Jurkat, Clone E6-1 (cell line): ENCODE measurements at regions not wholly inside any gene's neighbourhood (a gene's known extent, or its start where the extent isn't known, plus 50 kb on each side); places are given as distances from the start of the nearest gene placed in this dataset.
A peak's percentile ranks its signal among the peaks of the same experiment; 100 is the strongest.
"Not testable (repeated sequence)": the region's sequence is repeated elsewhere in the genome, so short reads cannot be mapped to it uniquely, and the experiment has no call there.

Experiments used
- DNase-seq: peaks from one replicate; pipeline ENCODE4 v3.0.0-alpha.2; 2011; ENCODE audit warnings: low read depth, low spot score
- H3K4me3 ChIP-seq: 2 replicates; pipeline ENCODE4 v1.5.1; 2011; ENCODE audit warnings: mild to moderate bottlenecking, low read length, control low read depth, moderate library complexity

DNA sequence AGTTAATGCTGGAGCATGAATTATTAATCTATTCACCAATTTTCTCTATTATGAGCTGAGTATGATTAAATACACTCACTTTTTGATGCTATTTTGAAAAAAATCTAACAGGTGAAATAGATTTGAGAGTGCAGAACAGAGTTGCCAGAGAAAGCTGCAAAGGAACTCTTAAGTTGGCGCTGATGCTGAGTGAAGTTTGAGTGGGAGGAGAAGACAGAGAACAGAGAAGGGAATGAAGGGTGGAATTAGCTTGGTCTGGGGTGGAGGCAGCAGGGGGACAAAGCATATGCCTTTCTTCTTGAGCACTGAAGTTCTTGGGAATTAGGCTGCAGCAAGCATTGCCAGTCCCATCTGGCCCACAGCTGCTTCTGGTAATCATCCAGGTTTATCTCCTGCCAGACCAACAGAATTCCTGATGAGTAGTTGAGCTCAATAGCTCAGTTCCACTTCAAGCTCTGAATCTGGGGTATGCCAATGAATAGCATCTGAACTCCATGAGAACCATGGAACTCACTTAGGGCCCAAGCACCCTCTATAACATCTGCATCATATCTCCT, 290.1 kb downstream of the HINT1 start:
- no peak overlapping the region for H3K4me3 ChIP-seq
- DNase-seq = no peak

DNA sequence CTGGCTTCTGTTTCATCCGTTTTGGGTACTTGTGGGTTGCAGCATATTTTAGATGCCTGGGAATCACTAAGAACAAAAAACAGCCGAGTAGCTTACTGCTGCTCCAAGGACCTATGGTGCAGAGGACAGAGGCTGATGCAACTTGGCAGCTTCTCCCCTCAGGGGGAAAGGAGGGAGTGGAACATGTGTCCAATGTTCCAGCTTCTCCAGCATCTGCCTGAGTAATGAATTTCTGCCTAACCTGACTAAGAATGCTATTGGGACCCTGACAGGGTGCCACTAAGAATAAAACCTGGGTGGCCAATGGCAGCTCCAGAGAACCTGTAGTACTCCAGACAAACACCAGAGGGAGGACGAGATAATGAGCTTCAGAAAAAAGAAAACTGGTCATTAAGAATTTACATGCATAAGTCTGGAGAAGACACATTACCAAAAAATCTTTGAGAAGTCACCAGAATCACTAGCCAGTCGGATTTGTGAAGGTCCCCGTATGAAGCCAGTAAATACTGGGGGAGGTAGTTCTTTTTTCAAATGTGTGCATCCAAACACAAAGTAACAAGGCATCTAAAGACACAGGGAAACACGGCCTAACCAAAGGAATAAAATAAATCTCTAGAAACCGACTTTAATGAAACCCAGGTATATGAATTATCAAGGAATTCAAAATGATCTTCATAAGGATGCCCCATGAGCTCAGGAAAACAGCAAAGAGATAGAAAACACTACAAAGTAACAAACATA, 293.5 kb downstream of the HINT1 start:
- H3K4me3 ChIP-seq = no peak overlapping the region
- DNase-seq = peak; percentile 33

DNA sequence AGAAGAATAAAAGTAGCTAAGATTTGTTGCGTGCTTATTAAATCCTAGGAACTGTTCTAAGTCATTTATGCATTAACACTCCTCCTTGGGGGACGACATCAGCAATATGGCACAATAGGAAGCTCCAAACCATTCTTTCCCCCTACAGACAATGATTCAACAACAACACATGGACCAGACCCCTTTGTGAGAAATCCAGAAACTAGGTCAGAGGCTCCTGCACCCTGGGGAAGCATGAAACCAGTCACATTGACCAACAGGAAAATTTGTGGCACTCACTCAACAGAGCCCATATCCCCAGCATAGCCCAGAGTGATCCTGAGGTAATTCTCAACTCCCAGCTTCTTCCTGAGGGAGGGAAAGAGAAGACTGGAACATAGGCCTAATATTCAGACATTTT, 294.4 kb downstream of the HINT1 start:
- no peak overlapping the region for H3K4me3 ChIP-seq

DNA sequence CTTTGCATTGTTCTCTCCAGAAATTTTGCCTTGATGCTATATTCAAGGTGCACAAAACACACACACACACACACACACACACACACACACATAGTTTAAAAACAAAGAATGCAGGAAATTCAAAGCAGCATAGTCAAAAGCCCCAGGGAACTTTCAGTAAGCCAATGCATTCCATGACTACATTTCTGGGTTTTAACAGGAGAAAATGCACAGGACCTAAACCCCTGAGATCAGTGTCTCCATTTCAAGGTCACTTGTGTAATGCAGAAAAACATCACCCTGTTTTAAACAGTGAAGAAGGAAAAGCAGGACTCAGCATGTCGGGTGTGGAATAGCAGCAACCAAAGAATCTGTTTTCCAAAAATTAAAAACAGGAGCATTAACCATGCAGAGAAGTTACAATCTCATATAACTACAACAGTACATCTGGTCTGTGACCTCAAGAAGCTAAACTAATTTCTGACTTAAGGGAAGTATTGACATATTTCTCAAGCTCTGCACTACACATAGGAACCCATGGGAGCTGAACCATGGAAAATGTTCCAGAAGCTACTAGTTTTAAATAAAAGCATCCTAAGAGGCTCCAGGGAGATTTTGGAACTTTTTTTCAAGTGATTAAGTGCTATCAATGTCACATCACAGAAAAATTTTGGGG, 296.7 kb downstream of the HINT1 start:
- DNase-seq = no peak
- H3K4me3 ChIP-seq = no peak overlapping the region

More for the DNA sequence above, 294.4 kb downstream of the HINT1 start:
- no peak for DNase-seq

DNA sequence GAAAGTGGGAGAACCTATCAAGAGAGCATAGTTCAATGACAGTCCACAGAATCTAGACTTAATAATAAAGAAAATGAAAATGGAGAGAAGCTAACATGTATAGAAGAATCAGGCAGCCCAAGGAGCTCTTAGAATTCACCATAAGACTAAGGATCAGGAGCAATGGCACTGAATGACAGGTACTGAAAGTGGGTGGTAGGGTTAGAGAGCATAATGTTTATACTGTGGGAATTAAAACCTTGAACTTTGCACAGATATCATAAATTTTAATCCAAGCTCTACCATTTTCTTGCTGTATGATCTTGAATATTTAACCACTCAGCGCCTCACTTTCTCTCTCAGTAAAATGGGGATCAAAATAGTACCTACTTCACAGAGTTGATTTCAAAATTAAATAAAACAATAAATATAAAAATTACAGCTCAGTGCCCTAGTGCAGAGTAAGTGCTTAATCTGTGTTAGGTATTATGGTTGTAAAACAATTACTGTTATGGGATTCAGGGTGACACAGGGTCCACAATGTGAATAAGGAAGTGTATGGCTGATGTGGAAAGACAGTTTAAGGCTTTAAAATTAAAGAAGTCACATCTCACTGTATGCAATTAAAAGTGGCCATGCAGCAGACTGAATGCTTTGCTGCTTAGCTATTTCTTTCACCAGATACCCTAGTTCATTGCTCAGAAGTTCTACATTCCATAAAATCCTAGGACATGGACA, 319.8 kb downstream of the HINT1 start:
- no peak overlapping the region for H3K4me3 ChIP-seq
- no peak for DNase-seq

DNA sequence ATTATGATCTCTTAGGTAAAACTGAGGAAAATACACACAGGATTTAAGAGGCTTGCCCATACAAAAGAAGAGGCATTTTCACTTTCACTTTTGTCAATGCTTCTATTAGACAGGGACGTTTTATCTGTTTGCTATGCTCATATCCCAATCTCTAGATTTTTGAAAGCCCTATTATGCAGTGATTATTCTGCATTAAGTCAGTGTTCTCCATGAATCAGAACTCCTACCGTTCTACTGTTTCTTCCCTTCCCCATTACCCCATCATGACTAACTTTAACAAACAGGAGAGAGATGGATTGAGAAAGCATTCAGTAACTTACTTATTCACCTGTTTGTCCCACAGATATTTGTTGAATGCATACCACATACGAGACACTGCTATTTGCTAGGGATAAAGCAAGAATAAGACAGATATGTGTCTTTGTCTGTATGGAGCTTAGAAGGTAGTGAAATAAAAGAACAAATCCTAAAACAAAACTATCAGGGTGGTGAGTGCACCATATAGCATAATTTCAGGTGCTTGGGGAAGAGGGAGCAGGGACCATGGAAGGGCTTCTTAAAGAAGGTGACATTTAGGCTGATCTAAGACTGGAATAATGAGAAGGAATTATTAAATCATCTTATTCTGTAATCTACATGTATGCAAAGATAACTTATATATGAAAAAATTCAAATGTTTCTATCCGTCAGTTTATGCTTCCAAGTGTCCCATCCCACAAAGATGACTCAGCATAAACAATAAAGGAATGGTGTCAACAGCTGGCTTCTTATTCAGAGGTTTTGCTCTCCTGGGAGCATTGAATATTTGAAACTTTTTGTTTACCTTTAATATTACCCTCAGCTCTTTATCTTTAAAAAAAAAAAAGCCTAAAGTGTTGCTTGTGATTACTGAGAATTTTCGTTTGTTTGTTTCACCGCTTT, 328.1 kb downstream of the HINT1 start:
- peak overlapping the region; percentile 22 for H3K4me3 ChIP-seq
- peak; percentile 23 for DNase-seq

DNA sequence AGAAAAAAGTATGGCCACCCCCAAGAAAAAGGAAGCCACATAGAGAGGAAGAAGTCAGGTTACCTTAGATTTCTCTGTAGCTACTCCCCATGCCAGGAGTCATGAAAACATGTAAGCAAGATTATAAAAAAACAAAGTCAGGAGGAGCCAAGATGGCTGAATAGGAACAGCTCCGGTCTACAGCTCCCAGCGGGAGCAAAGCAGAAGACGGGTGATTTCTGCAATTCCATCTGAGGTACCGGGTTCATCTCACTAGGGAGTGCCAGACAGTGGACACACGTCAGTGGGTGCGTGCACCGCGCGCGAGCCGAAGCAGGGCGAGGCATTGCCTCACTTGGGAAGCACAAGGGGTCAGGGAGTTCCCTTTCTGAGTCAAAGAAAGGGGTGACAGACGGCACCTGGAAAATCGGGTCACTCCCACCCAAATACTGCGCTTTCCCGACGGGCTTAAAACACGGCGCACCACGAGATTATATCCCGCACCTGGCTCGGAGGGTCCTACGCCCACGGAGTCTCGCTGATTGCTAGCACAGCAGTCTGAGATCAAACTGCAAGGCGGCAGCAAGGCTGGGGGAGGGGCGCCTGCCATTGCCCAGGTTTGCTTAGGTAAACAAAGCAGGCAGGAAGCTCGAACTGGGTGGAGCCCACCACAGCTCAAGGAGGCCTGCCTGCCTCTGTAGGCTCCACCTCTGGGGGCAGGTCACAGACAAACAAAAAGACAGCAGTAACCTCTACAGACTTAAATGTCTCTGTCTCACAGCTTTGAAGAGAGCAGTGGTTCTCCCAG, 347.3 kb downstream of the HINT1 start:
- H3K4me3 ChIP-seq, DNase-seq: not testable (repeated sequence)

DNA sequence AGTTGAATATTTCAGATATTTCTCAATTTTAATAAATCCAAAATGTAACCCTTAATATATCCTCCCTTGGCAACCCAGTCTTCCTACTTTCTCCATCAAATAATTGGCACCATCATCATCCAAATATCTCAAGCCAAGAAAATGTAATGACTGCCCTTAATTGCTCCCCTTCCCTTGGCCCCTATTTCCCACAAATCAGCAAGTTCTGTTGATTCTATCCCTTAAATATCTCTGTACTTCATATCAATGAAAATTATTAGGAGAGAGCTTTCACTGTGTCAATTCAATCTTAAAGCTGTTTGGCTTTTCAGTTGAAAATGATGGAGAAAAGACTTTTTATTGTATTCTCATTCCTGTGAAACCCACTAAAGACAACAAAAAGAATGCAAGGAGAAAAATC, 349.8 kb downstream of the HINT1 start:
- H3K4me3 ChIP-seq = no peak overlapping the region
- DNase-seq = no peak

DNA sequence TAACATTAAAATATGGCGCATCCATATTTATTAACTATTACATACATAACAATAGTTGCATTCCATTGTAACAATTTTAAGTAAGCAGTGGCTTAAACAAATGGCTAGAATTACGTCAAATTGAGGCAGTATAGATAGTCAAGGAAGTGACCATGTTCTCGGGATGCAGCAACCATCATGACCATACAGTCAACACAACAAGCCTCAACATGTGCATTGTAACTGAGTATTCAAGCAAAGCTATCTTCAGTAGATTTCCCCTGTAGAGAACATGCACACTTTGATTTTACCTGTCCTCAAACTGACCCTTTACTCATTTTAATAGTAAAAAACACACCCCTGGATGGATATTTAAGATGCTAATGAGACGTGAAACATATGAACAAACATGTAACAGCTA, 356.4 kb downstream of the HINT1 start:
- no peak for DNase-seq
- H3K4me3 ChIP-seq = no peak overlapping the region

DNA sequence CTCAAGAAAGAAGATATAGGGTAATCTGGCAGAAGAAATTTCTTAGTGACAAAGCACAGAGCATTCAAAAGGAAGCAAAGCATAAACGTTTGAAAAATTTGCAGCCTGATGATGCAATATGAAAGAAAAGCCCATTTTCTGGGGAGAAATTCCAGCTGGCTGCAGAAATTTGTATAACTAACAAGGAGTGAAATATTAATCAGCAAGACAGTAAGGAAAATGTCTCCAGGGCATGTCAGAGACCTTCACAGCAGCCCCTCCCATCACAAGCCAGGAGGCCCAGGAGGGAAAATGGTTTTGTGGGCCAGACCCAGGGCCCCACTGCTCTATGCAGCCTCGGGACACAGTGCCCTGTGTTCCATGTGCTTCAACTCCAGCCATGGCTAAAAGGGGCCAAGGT, 359.4 kb downstream of the HINT1 start:
- no peak for DNase-seq

DNA sequence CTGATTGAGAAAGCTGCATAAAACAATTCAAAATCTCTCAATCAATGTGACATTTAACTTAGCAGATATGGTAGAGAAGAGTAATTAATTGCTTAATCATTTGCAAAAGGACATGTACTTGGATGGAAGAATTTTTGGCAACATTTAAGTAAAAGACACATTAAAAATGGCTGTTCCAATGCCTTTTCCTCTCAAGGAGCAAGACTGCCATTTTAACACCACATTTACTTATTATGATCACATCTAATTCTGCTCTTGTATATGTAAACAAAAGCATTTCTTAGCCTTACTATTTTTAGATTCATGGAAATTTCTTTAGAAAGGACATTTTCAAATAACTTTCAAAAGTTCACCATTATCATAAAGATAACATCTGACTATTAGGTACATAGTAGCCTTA, 360.0 kb downstream of the HINT1 start:
- no peak overlapping the region for H3K4me3 ChIP-seq
- DNase-seq = no peak

More for the DNA sequence above, 359.4 kb downstream of the HINT1 start:
- no peak overlapping the region for H3K4me3 ChIP-seq

DNA sequence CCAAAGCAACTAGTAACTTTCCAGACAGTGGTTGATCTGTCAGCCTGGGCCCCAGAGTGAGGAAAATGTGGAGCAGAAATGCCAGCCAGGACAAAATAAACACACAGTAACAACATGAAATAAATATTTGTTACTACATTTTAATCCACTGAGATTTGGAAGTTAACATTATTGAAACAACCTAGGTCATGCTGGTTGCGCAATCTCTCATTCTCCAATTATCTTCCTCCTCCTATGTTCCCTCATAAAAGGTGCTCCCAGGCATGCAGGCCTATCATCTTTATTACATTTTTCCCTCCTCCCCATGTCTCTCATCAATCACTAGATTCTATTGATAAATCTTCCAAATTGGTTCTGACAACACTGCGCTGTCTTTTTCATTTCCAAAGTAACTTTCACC, 363.1 kb downstream of the HINT1 start:
- no peak for DNase-seq
- H3K4me3 ChIP-seq = no peak overlapping the region

DNA sequence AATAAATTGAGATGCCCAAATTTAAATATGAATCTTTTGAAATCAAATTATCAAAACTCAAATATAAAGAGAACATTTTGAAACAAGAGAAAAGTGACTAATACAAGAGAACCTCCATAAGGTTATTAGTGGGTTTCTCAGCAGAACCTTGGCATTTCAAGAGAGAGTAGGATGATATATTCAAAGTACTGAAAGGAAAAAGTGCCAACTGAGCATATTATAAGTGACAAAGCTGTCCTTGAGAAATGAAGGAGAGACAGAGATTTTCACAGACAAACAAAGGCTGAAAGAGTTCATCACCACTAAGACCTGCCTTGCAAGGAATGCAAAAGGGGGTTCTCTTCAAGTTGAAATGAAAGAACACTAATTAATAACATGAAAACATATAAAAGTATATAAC, 366.0 kb downstream of the HINT1 start:
- H3K4me3 ChIP-seq = no peak overlapping the region
- no peak for DNase-seq

DNA sequence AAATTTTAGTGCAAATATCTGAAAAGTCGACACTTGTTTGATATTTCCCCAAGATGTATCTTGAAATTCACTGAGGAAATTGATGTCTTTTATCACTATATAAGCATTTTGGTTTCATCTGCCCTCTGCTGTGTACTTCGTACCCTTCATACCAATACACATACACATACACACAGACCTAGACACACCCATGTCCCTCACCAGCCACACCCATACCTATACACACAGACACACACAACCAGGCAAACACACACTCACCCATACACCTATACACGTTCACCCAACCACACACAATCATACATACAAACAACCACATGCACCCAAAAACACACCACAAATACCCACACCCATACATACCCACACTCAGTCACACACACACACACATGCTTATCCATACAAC, 367.8 kb downstream of the HINT1 start:
- no peak for DNase-seq
- no peak overlapping the region for H3K4me3 ChIP-seq

DNA sequence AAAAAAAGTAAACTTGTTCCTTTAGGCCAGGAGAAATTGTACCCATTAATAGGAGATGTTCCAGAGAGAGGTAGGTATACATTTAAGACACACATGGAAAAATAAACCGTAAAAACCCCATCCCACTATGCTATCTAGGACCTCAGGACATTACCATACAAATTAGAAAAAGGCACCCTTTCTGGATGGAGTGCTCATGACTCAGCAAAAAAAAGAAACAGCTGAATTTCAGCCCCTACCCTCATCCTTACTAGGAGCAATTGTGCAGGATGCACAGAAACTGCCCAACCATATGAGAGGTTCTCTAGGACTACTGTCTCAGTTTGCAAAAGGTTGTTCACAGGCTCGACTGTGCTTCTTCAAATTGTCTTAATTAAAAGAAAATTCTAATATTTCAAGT, 368.2 kb downstream of the HINT1 start:
- DNase-seq = no peak
- H3K4me3 ChIP-seq = no peak overlapping the region

DNA sequence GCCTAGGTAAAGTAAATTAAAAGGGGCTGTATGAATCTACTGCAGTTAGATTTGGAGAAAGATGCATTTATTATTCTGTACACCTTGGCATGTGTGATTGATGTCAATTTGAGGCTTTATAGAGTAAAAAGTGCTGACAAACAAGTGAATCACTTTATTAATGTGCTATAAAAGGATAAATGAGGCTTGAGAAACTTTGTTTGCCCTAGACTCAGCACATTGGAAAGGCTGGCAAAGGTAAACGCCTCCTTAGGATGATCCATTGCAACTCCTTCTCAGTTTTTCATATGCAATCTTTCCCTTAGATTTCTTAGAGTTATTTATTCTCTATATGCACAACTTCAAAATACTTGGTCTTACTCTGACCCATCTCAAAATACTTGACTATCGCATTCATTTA, 369.0 kb downstream of the HINT1 start:
- H3K4me3 ChIP-seq = no peak overlapping the region
- DNase-seq = no peak

DNA sequence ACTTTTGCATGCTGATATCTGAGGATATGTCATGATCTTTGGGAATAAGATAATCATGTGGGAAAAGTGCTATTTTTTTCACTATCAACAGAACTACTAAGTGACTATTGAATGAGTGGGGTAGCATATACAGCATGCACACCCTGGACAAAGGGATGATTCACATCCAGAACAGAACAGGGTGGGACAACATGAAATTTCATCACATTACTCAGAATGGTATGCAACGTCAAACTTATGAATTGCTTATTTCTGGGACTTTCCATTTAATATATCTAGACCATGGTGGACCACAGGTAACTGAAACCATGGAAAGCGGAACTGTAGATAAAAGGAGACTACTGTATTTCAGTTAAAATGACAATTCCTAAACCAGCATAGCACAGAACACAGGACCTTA, 370.0 kb downstream of the HINT1 start:
- H3K4me3 ChIP-seq = no peak overlapping the region
- no peak for DNase-seq

DNA sequence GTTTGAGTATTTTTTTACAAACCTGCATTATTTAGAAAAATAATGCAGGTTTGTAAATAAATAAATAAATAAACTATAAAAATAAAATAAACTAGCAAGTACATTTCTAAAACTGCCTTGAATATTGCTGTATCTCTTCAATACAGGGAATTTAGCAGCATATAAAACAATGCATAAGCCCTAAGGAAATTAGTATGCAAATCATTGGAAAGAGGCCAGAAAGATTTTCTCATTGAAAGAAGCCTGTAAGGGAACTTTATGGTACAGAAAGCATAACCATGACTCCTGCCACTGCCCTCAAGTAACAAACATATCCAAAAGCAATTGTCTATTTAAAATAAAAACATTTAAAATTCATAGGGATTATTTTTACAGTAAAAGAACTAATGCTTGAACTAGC, 387.3 kb downstream of the HINT1 start:
- H3K4me3 ChIP-seq = no peak overlapping the region
- DNase-seq = no peak
